Uterus (tissue), 3 donors: ENCODE measurements at regions not wholly inside any gene's neighbourhood (a gene's known extent, or its start where the extent isn't known, plus 50 kb on each side); places are given as distances from the start of the nearest gene placed in this dataset.
"Not testable (repeated sequence)": the region's sequence is repeated elsewhere in the genome, so short reads cannot be mapped to it uniquely, and the experiment has no call there.

Experiments
- DNase-seq, 2 donors: peaks; one replicate each; pipeline ENCODE4 v3.0.0-alpha.2; 2019 to 2020
- H3K27ac ChIP-seq, 2 donors: fragments of 200-600 bp; sonication (generic); 1 replicate in 1 of 2; 2 replicates in 1 of 2; pipeline ENCODE4 v1.5.1; 2016 to 2018
- H3K27me3 ChIP-seq, 2 donors: fragments of 200-600 bp; sonication (generic); one replicate each; pipeline ENCODE4 v1.5.1; 2018 to 2019; ENCODE audit warnings: control low read depth in 1 of 2
- H3K36me3 ChIP-seq, 2 donors: fragments of 200-600 bp; sonication (generic); one replicate each; pipeline ENCODE4 v1.5.1; 2019; ENCODE audit warnings: control low read depth in 1 of 2
- H3K4me1 ChIP-seq, 2 donors: fragments of 200-600 bp; sonication (generic); one replicate each; pipeline ENCODE4 v1.5.1; 2018 to 2019; ENCODE audit warnings: control low read depth in 1 of 2
- H3K4me3 ChIP-seq, 2 donors: fragments of 200-600 bp; sonication (generic); 1 replicate in 1 of 2; 2 replicates in 1 of 2; pipeline ENCODE4 v1.5.1; 2018 to 2019; ENCODE audit warnings: mild to moderate bottlenecking in 1 of 2
- H3K9me3 ChIP-seq, 2 donors: fragments of 200-600 bp; sonication (generic); one replicate each; pipeline ENCODE4 v1.5.1; 2019; ENCODE audit warnings: control low read depth in 1 of 2
- CTCF ChIP-seq, 4 experiments: fragments of 200-600 bp in 2 of 4; fragments of 450-650 bp in 2 of 4; sonication (generic) in 2 of 4; IDR thresholded peaks; one replicate each; pipeline ENCODE4 v1.5.1; 2016 to 2019; ENCODE audit warnings: antibody characterized with exemption in 4 of 4, mild to moderate bottlenecking in 2 of 4, moderate library complexity in 1 of 4
- POLR2A ChIP-seq, 2 donors: fragments of 450-650 bp; IDR thresholded peaks; one replicate each; pipeline ENCODE4 v1.6.1; 2016; ENCODE audit warnings: antibody characterized with exemption in 2 of 2, mild to moderate bottlenecking in 1 of 2, moderate library complexity in 1 of 2
- intact Hi-C: fragments of 100-400 bp; cut with DNase I; formaldehyde crosslinking; loops from one replicate; pipeline ENCODE4 v1.15.1; 2023; ENCODE audit warnings: low total_unique reads
- donor health status: DM: yes; HTN: yes; CAD: no.

- no peaks in the 10 kb centered on the region for H3K9me3 ChIP-seq
- intact Hi-C loops = no loop called here
- no peak overlapping the region for H3K4me3 ChIP-seq
- H3K27ac ChIP-seq = no peak overlapping the region
- H3K4me1 ChIP-seq = no peaks in the 10 kb centered on the region
- no peaks in the 10 kb centered on the region for H3K27me3 ChIP-seq
- H3K36me3 ChIP-seq = no peaks in the 10 kb centered on the region
- TF ChIP-seq POLR2A (IDR thresholded peaks at IDR 0.05) (no peak), CTCF (IDR thresholded peaks at IDR 0.05) (no peak)
- DNase-seq = no peak
Observed at GRCh38 chr1:38488162-38488898, 371.2 kb downstream of the RRAGC start.

GRCh38 chr1:38487396-38487795 lies 372.2 kb downstream of the RRAGC start:
- Histone ChIP-seq H3K4me3 (no peak overlapping the region), H3K36me3 (no peaks in the 10 kb centered on the region), H3K4me1 (no peaks in the 10 kb centered on the region), H3K27me3 (no peaks in the 10 kb centered on the region), H3K27ac (no peak overlapping the region), H3K9me3 (no peaks in the 10 kb centered on the region)
- intact Hi-C loops = no loop called here
- TF ChIP-seq CTCF (IDR thresholded peaks at IDR 0.05) (no peak), POLR2A (IDR thresholded peaks at IDR 0.05) (no peak)
- no peak for DNase-seq

GRCh38 chr1:38486085-38486484 lies 373.5 kb downstream of the RRAGC start:
- Histone ChIP-seq H3K4me3 (no peak overlapping the region), H3K4me1 (no peaks in the 10 kb centered on the region), H3K36me3 (no peaks in the 10 kb centered on the region), H3K27me3 (no peaks in the 10 kb centered on the region), H3K9me3 (no peaks in the 10 kb centered on the region), H3K27ac (no peak overlapping the region)
- TF ChIP-seq CTCF (IDR thresholded peaks at IDR 0.05) (no peak), POLR2A (IDR thresholded peaks at IDR 0.05) (no peak)
- intact Hi-C loops = no loop called here
- no peak for DNase-seq

- peaks cover 0 to 2% of the 10 kb centered on the region in 2 donors for H3K27me3 ChIP-seq
- no peak overlapping the region for H3K27ac ChIP-seq
- TF ChIP-seq CTCF (IDR thresholded peaks at IDR 0.05) = no peak
- no peak for TF ChIP-seq POLR2A (IDR thresholded peaks at IDR 0.05)
- H3K9me3 ChIP-seq = no peaks in the 10 kb centered on the region
- H3K4me3 ChIP-seq = no peak overlapping the region
- DNase-seq = no peak
- intact Hi-C loops = no loop called here
- H3K36me3 ChIP-seq = no peaks in the 10 kb centered on the region
- H3K4me1 ChIP-seq = no peaks in the 10 kb centered on the region
Observed at GRCh38 chr1:38481871-38482826, 377.4 kb downstream of the RRAGC start.

GRCh38 chr1:38479662-38480061 lies 379.9 kb downstream of the RRAGC start:
- H3K27me3 ChIP-seq = peaks cover 0 to 16% of the 10 kb centered on the region in 2 donors
- H3K4me1 ChIP-seq, H3K4me3 ChIP-seq, intact Hi-C loops, H3K36me3 ChIP-seq, DNase-seq, H3K9me3 ChIP-seq, H3K27ac ChIP-seq: not testable (repeated sequence)
